GM23338 (cell line): ENCODE measurements at regions not wholly inside any gene's neighbourhood (a gene's known extent, or its start where the extent isn't known, plus 50 kb on each side); places are given as distances from the start of the nearest gene placed in this dataset.

ENCODE experiments used
- ETS1 ChIP-seq: IDR thresholded peaks from 2 replicates; pipeline ENCODE4 v1.6.1; 2016; ENCODE audit warnings: antibody characterized with exemption
- EZH2phosphoT487 ChIP-seq: fragments of 200-600 bp; sonication (generic); IDR thresholded peaks from one replicate; pipeline ENCODE4 v1.8.1; 2018; ENCODE audit warnings: antibody characterized with exemption; ENCODE audit not compliant: unreplicated experiment
- POLR2AphosphoS5 ChIP-seq: IDR thresholded peaks from 2 replicates; pipeline ENCODE4 v1.6.1; 2016; ENCODE audit warnings: antibody characterized with exemption, low read depth
- REST ChIP-seq: IDR thresholded peaks from one replicate; pipeline ENCODE4 v1.6.1; 2018; ENCODE audit warnings: antibody characterized with exemption; ENCODE audit not compliant: unreplicated experiment
- STAT1 ChIP-seq: IDR thresholded peaks from one replicate; pipeline ENCODE4 v1.6.1; 2016; ENCODE audit warnings: antibody characterized with exemption; ENCODE audit not compliant: unreplicated experiment
- ZNF462 ChIP-seq: fragments of 250-450 bp; sonication (Bioruptor Pico); IDR thresholded peaks from 2 replicates; pipeline ENCODE4 v1.5.0; 2020; ENCODE audit warnings: mild to moderate bottlenecking, moderate library complexity

- TF ChIP-seq ZNF462 = no peak
- no peak for TF ChIP-seq ETS1
- no peak for TF ChIP-seq REST
- TF ChIP-seq POLR2AphosphoS5 = no peak
- no peak for TF ChIP-seq STAT1
- TF ChIP-seq EZH2phosphoT487 = no peak
Observed at GRCh38 chr7:51665045-51665780, 348.6 kb upstream of the COBL start (continued).
